IMR-90 (cell line): ENCODE measurements at regions not wholly inside any gene's neighbourhood (a gene's known extent, or its start where the extent isn't known, plus 50 kb on each side); places are given as distances from the start of the nearest gene placed in this dataset.

ENCODE experiments used
- ATAC-seq: fragments of 200-7000 bp; cut with Tn5 transposase; 2 replicates; pipeline ENCODE4 v1.9.1; 2020; ENCODE audit warnings: low read depth, mild to moderate bottlenecking, moderate library complexity
- BruUV-seq: library from RNA; stranded (reverse); fragments of 400-500 nt; replicated peaks from 2 replicates; lab custom pipeline; 2021; lab: Mats Ljungman, UMichigan
- CTCF ChIA-PET: fragments of 300-600 bp; formaldehyde crosslinking; extraction: SDS; loops from one replicate; lab custom pipeline; 2021; ENCODE audit warnings: antibody characterized with exemption; lab: Yijun Ruan, JAX
- POLR2A ChIA-PET: fragments of 300-600 bp; sonication (Branson Sonifier 250); formaldehyde crosslinking; loops from one replicate; lab custom pipeline; 2022; ENCODE audit warnings: antibody characterized with exemption; ENCODE audit not compliant: unreplicated experiment; lab: Charles Lee
- DNase-seq: peaks from one replicate; pipeline ENCODE4 v3.0.0; 2013
- H2AFZ ChIP-seq: replicated peaks from 2 replicates; pipeline ENCODE3; 2013; ENCODE audit warnings: low read length, mild to moderate bottlenecking; ENCODE audit not compliant: poor library complexity
- H2AK5ac ChIP-seq: 2 replicates; pipeline ENCODE4 v1.6.1; 2013; ENCODE audit warnings: low read depth, low read length, inconsistent platforms
- H2AK9ac ChIP-seq: replicated peaks from 2 replicates; pipeline ENCODE3; 2013; ENCODE audit warnings: mild to moderate bottlenecking, low read depth, low read length, moderate library complexity; ENCODE audit not compliant: poor library complexity
- H2BK120ac ChIP-seq: 2 replicates; pipeline ENCODE4 v1.6.1; 2013; ENCODE audit warnings: low read depth, low read length, inconsistent platforms
- H2BK15ac ChIP-seq: 3 replicates; pipeline ENCODE4 v1.6.1; 2013; ENCODE audit warnings: low read depth, low read length, inconsistent platforms
- H2BK20ac ChIP-seq: 2 replicates; pipeline ENCODE4 v1.6.1; 2013; ENCODE audit warnings: low read depth, mild to moderate bottlenecking, inconsistent platforms, low read length, moderate library complexity
- H2BK5ac ChIP-seq: 2 replicates; pipeline ENCODE4 v1.6.1; 2013; ENCODE audit warnings: mild to moderate bottlenecking, low read depth, low read length, inconsistent platforms; ENCODE audit not compliant: poor library complexity, severe bottlenecking
- H3K14ac ChIP-seq: replicated peaks from 2 replicates; pipeline ENCODE4 v1.6.1; 2013; ENCODE audit warnings: low read depth, low read length, inconsistent platforms
- H3K18ac ChIP-seq: 2 replicates; pipeline ENCODE4 v1.6.1; 2013; ENCODE audit warnings: low read depth, low read length, control low read depth
- H3K23ac ChIP-seq: 2 replicates; pipeline ENCODE4 v1.6.1; 2013; ENCODE audit warnings: low read depth, low read length, inconsistent platforms
- H3K27ac ChIP-seq: 2 replicates; pipeline ENCODE4 v1.5.1; 2013; ENCODE audit warnings: mild to moderate bottlenecking, control low read depth, low read length; ENCODE audit not compliant: insufficient read depth
- H3K27me3 ChIP-seq: 2 replicates; pipeline ENCODE4 v1.6.1; 2013; ENCODE audit warnings: low read length; ENCODE audit not compliant: control insufficient read depth, insufficient read depth
- H3K36me3 ChIP-seq: 2 replicates; pipeline ENCODE4 v1.6.1; 2013; ENCODE audit warnings: low read length, mixed read lengths; ENCODE audit not compliant: control insufficient read depth, insufficient read depth
- H3K4ac ChIP-seq: 2 replicates; pipeline ENCODE4 v1.6.1; 2013; ENCODE audit warnings: low read depth, low read length, inconsistent platforms
- H3K4me1 ChIP-seq: 2 replicates; pipeline ENCODE4 v1.6.1; 2013; ENCODE audit warnings: low read length, mixed read lengths; ENCODE audit not compliant: control insufficient read depth, insufficient read depth
- H3K4me2 ChIP-seq: 2 replicates; pipeline ENCODE4 v1.6.1; 2013; ENCODE audit warnings: low read depth, mild to moderate bottlenecking, control low read depth, low read length, moderate library complexity
- H3K4me3 ChIP-seq: 2 replicates; pipeline ENCODE4 v1.5.1; 2013; ENCODE audit warnings: low read depth, mild to moderate bottlenecking, control low read depth, low read length, moderate library complexity; ENCODE audit not compliant: insufficient read depth
- H3K56ac ChIP-seq: 2 replicates; pipeline ENCODE4 v1.6.1; 2013; ENCODE audit warnings: low read length, inconsistent platforms; ENCODE audit not compliant: insufficient read depth; ENCODE audit errors: extremely low read depth
- H3K79me1 ChIP-seq, 2 experiments: 2 replicates each; pipeline ENCODE4 v1.6.1; 2013; ENCODE audit warnings: low read length in 2 of 2, inconsistent platforms in 1 of 2, low read depth in 1 of 2
- H3K9ac ChIP-seq: 2 replicates; pipeline ENCODE4 v1.6.1; 2013; ENCODE audit warnings: low read depth, low read length, control low read depth
- H3K9me1 ChIP-seq: 2 replicates; pipeline ENCODE4 v1.6.1; 2013; ENCODE audit warnings: low read length, inconsistent platforms; ENCODE audit not compliant: insufficient read depth
- H3K9me3 ChIP-seq: 2 replicates; pipeline ENCODE4 v1.6.1; 2013; ENCODE audit warnings: low read length; ENCODE audit not compliant: control insufficient read depth, insufficient read depth
- H4K20me1 ChIP-seq: 2 replicates; pipeline ENCODE4 v1.6.1; 2013; ENCODE audit warnings: low read length, inconsistent platforms; ENCODE audit not compliant: insufficient read depth
- H4K5ac ChIP-seq: 2 replicates; pipeline ENCODE4 v1.6.1; 2013; ENCODE audit warnings: mild to moderate bottlenecking, low read depth, low read length, control low read depth
- H4K8ac ChIP-seq, 2 experiments: 2 replicates each; pipeline ENCODE4 v1.6.1; 2013; ENCODE audit warnings: low read depth in 2 of 2, low read length in 2 of 2, control low read depth in 1 of 2, inconsistent platforms in 1 of 2
- H4K91ac ChIP-seq: 2 replicates; pipeline ENCODE4 v1.6.1; 2013; ENCODE audit warnings: low read depth, low read length, inconsistent platforms; ENCODE audit not compliant: insufficient read depth
- BHLHE40 ChIP-seq: fragments of 150-350 bp; IDR thresholded peaks from 2 replicates; pipeline ENCODE4 v1.6.1; 2016; ENCODE audit warnings: mild to moderate bottlenecking, low read depth, low read length
- CEBPB ChIP-seq: IDR thresholded peaks from 2 replicates; pipeline ENCODE4 v1.6.1; 2012; ENCODE audit warnings: low read depth, low read length, improper control_type of control experiment
- CHD1 ChIP-seq: IDR thresholded peaks from 2 replicates; pipeline ENCODE4 v1.6.1; 2012; ENCODE audit warnings: low read depth, low read length, improper control_type of control experiment
- CTCF ChIP-seq: conservative IDR thresholded peaks from 2 replicates; pipeline ENCODE4 v1.5.1; 2012; ENCODE audit warnings: mild to moderate bottlenecking, low read depth, low read length, improper control_type of control experiment
- MAFK ChIP-seq: IDR thresholded peaks from 2 replicates; pipeline ENCODE4 v1.6.1; 2012; ENCODE audit warnings: low read depth, low read length, improper control_type of control experiment
- MAZ ChIP-seq: IDR thresholded peaks from 2 replicates; pipeline ENCODE4 v1.6.1; 2012; ENCODE audit warnings: low read depth, mild to moderate bottlenecking, low read length, improper control_type of control experiment, moderate library complexity, borderline replicate concordance
- MXI1 ChIP-seq: IDR thresholded peaks from 2 replicates; pipeline ENCODE4 v1.6.1; 2012; ENCODE audit warnings: low read depth, mild to moderate bottlenecking, low read length, moderate library complexity, borderline replicate concordance
- NFE2L2 ChIP-seq: fragments of 150-350 bp; IDR thresholded peaks from 2 replicates; pipeline ENCODE4 v1.6.1; 2016; ENCODE audit warnings: low read depth, mild to moderate bottlenecking, low read length
- POLR2A ChIP-seq: IDR thresholded peaks from 2 replicates; pipeline ENCODE4 v1.6.1; 2012; ENCODE audit warnings: mild to moderate bottlenecking, low read depth, low read length
- RCOR1 ChIP-seq: IDR thresholded peaks from 2 replicates; pipeline ENCODE4 v1.6.1; 2012; ENCODE audit warnings: mild to moderate bottlenecking, low read length, improper control_type of control experiment; ENCODE audit not compliant: insufficient replicate concordance
- RFX5 ChIP-seq: IDR thresholded peaks from 2 replicates; pipeline ENCODE4 v1.8.0; 2012; ENCODE audit warnings: low read depth, mild to moderate bottlenecking, low read length, moderate library complexity
- SMC3 ChIP-seq: fragments of 150-350 bp; IDR thresholded peaks from 2 replicates; pipeline ENCODE4 v1.6.1; 2016; ENCODE audit warnings: low read depth, mild to moderate bottlenecking, antibody characterized with exemption, low read length, moderate library complexity
- USF2 ChIP-seq: fragments of 150-350 bp; IDR thresholded peaks from 2 replicates; pipeline ENCODE4 v1.6.1; 2017; ENCODE audit warnings: mild to moderate bottlenecking, antibody characterized with exemption, low read length, low read depth
- WGBS, 2 experiments: methylation state at CpG; one replicate each; pipeline versions ENCODE4 v1.1.5 to v1.1.7; 2013; ENCODE audit warnings: missing lambda C conversion rate in 2 of 2; ENCODE audit not compliant: insufficient read length in 1 of 2; ENCODE audit errors: extremely low coverage in 2 of 2; 5-methylcytosine and 5-hydroxymethylcytosine counted together
- dilution Hi-C: fragments of 300-500 bp; cut with HindIII; formaldehyde crosslinking; loops from one replicate; pipeline ENCODE4 v1.14.3; 2018; ENCODE audit warnings: low sequenced_read_pairs; ENCODE audit not compliant: unreplicated experiment
- in situ Hi-C: fragments of 300-500 bp; cut with MboI; formaldehyde crosslinking; loops from 3 replicates; pipeline ENCODE4 v1.14.3; 2019; ENCODE audit warnings: low sequenced_read_pairs, inconsistent platforms, mixed read lengths
- intact Hi-C: fragments of 100-400 bp; cut with micrococcal nuclease; formaldehyde crosslinking; loops from 2 replicates; pipeline ENCODE4 v1.10.0; 2022

- no peak overlapping the region for H4K91ac ChIP-seq
- dilution Hi-C loops = no loop called here
- TF ChIP-seq NFE2L2 (no peak), CTCF (no peak), BHLHE40 (no peak), RCOR1 (no peak), RFX5 (no peak), POLR2A (no peak), SMC3 (no peak), MXI1 (no peak), MAZ (no peak), USF2 (no peak), MAFK (no peak), CEBPB (no peak), CHD1 (no peak)
- ATAC-seq = no peak
- no peak overlapping the region for H2AK5ac ChIP-seq
- H2BK20ac ChIP-seq = no peak overlapping the region
- H3K27ac ChIP-seq = no peak overlapping the region
- H2BK15ac ChIP-seq = no peak overlapping the region
- H3K4ac ChIP-seq = no peak overlapping the region
- H2BK120ac ChIP-seq = no peak overlapping the region
- no peaks in the 10 kb centered on the region for H4K20me1 ChIP-seq
- no peak overlapping the region for H3K18ac ChIP-seq
- ChIA-PET POLR2A (no interaction called here), CTCF (interaction anchor here (1.0 kb wide), 1 partner anchor 10 kb away, joined by 3 read pairs; no protein-coding TSS in a partner anchor)
- H3K4me2 ChIP-seq = no peak overlapping the region
- in situ Hi-C loops = no loop called here
- H2AFZ ChIP-seq = no peak overlapping the region
- H3K23ac ChIP-seq = no peak overlapping the region
- no peaks in the 10 kb centered on the region for H3K79me1 ChIP-seq
- no peaks in the 10 kb centered on the region for H3K4me1 ChIP-seq
- H4K5ac ChIP-seq = no peak overlapping the region
- H3K9ac ChIP-seq = no peak overlapping the region
- H3K56ac ChIP-seq = no peak overlapping the region
- H3K14ac ChIP-seq = no peak overlapping the region
- peaks cover 37% of the 10 kb centered on the region for H3K9me3 ChIP-seq
- DNase-seq = no peak
- H3K27me3 ChIP-seq = no peaks in the 10 kb centered on the region
- H3K36me3 ChIP-seq = no peaks in the 10 kb centered on the region
- 87% methylated on average over 9 of the region's 19 CpGs; no CpG with 5 or more reads in 1 of the 2 experiments for WGBS, 2 experiments
- no peaks in the 10 kb centered on the region for H3K9me1 ChIP-seq
- H2BK5ac ChIP-seq = no peak overlapping the region
- no peak overlapping the region for H2AK9ac ChIP-seq
- intact Hi-C loops = no loop called here
- BruUV-seq = no TSS peak
- no peak overlapping the region for H3K4me3 ChIP-seq
- H4K8ac ChIP-seq = no peak overlapping the region
These were observed 83.5 kb upstream of the ZNF254 start for GRCh38 chr19:24003537-24003936.
